GM23248 (cell line): ENCODE measurements at regions not wholly inside any gene's neighbourhood (a gene's known extent, or its start where the extent isn't known, plus 50 kb on each side); places are given as distances from the start of the nearest gene placed in this dataset.

ENCODE experiments used
- EZH2 ChIP-seq: fragments of 200-600 bp; sonication (generic); IDR thresholded peaks from 2 replicates; pipeline ENCODE4 v1.6.1; 2018; ENCODE audit warnings: antibody characterized with exemption, mild to moderate bottlenecking; ENCODE audit not compliant: insufficient read depth, poor library complexity, severe bottlenecking
- EZH2phosphoT487 ChIP-seq: fragments of 200-600 bp; sonication (generic); IDR thresholded peaks from 2 replicates; pipeline ENCODE4 v1.6.1; 2018; ENCODE audit warnings: antibody characterized with exemption, moderate library complexity, mild to moderate bottlenecking, low read depth; ENCODE audit not compliant: insufficient read depth

DNA sequence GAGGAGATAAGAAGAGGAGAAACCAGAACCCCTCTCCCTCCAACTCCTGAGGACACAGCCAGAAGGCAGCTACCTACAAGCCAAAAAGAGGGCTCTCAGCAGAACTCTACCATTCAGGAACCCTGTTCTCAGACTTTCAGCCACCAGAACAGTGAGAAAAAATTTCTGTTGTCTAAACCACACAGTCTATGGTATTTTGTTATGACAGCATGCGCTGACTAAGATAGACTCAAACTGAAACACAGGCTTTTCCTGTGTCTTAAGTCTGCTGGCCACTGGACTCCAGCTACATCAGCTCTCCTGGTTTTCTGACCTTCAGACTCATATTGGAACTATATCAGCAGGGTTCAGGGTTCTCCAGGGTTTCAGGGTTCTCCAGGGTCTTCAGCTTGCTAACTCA is 126.5 kb upstream of the TNFSF4 start:
- TF ChIP-seq EZH2phosphoT487 (no peak), EZH2 (no peak)
